Fibroblast of the aortic adventitia (primary cell): ENCODE measurements at regions not wholly inside any gene's neighbourhood (a gene's known extent, or its start where the extent isn't known, plus 50 kb on each side); places are given as distances from the start of the nearest gene placed in this dataset.

Experiments
- DNase-seq: peaks from one replicate; pipeline ENCODE4 v3.0.0-alpha.2; 2010; ENCODE audit warnings: low read depth
- H3K4me3 ChIP-seq: 2 replicates; pipeline ENCODE4 v1.5.1; 2011; ENCODE audit warnings: low read depth, mild to moderate bottlenecking, control low read depth, low read length, moderate library complexity
- CTCF ChIP-seq: IDR thresholded peaks from 2 replicates; pipeline ENCODE4 v1.5.1; 2011; ENCODE audit warnings: mild to moderate bottlenecking, low read length, control low read depth, inconsistent platforms; ENCODE audit not compliant: insufficient read depth

DNA sequence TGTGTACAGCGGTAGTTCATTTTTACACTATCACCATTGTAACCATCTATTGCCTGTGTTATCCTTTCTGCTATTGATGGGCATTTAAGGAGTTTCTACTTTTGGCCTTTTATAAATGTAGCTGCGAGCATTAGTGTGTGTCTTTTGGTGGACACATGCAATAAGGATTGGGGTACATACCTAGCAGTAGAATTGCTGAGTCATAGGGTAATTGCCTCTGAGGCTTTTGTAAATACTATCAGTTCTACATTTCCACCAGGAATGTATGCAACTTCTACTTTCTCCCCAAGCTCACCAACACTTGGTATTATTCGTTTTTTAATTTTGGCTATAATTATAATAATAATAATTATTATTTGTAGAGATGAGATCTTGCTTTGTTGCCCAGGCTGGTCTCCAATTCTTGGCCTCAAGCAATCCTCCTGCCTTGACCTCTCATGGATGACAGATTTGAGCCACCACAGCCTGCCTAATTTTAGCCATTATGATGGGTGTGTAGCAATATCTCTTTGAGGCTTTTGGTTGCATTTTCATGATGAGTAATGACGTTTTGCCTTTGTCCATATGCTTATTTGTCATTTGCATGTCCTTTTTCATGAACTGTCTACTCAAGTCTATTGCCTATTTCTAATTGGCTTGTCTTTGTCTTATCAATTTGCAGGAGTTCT lies 277.0 kb downstream of the ACTR3B start:
- no peak for TF ChIP-seq CTCF
- no peak overlapping the region for H3K4me3 ChIP-seq
- DNase-seq: no peak

DNA sequence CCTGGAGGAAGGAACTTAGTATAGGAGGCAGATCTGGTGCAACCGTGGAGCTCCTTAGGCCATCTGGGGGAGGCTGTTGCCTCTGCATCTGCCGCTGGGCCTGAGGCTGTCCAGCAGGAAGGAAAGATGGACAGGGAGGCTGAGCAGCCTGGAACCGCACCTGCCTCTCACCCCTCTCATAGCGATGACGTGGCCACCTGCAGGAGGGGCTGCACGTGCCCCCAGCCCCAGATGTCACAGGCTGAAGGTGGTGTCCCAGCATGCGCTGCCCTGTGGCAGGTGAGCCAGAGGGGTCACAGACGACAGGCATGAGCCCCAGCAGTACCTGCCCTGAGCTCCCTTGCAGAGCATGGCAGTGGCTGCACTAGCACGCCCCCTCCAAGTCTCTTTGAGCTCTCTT lies 283.9 kb downstream of the ACTR3B start:
- no peak overlapping the region for H3K4me3 ChIP-seq
- no peak for TF ChIP-seq CTCF
- DNase-seq: no peak

- H3K4me3 ChIP-seq: no peak overlapping the region
- TF ChIP-seq CTCF: no peak
- DNase-seq: no peak
Observed at GRCh38 chr7:153044981-153045380, 285.4 kb downstream of the ACTR3B start.

DNA sequence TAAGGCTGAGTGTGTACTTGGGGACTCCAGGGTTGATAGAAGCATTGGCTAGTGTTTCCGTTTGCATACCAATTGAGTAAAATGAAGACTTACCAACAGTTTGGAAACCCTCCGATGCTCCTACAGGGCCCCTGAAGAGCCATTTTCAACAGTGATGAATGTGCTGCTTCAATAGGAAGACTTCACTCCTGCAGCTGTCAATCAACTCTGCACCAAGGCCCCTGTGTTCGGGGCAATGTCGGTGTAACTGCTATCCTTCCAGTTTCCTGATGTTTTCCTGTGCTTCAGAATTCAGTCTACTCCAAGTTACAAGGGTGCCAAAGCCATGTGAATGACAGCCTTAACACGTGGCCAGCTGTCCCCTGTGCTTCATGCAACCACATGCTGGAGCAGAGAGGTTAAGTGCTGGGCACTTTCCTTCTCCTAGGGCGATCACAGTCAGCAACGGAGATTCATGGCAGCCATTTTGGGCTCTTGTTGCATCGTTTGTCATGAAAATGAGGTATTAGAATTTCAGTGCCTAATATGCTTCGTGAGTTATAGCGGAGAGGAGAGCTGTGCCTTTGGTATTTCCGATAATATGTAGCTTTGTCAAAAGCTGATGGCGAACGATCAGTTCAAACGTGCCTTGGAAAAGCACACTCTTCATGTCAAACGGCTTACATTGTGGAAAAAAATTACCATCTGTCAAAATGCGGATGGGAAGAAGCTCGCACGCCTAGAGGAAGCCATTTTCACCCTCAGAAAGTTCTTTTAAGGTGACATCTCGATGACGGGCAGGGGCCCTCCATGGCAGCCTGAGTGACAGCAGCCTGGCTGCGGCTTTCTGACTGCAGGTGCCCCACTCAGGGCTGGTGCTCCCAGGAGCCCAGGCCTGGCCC lies 287.8 kb downstream of the ACTR3B start:
- no peak for TF ChIP-seq CTCF
- no peak for DNase-seq
- H3K4me3 ChIP-seq: no peak overlapping the region

DNA sequence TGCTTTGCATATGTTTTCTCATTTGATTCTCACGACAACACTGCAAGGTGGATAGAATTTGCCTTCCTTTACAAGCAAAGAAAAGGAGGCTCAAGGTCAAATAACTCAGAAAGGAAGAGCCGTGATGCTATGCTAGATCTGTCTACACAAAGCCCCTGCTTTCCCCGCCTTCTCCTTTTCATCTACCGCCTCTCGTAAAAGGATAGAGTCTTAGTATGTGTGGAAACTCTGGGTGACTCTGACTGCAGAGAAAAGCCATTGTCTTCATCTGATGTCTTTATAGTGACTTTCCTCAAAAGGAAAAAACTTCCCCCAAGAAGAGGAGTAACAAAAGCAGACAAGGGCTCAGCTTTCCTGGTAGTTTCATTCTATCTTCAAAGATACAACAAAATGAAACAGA lies 292.7 kb downstream of the ACTR3B start:
- DNase-seq: no peak
- no peak for TF ChIP-seq CTCF
- H3K4me3 ChIP-seq: no peak overlapping the region

DNA sequence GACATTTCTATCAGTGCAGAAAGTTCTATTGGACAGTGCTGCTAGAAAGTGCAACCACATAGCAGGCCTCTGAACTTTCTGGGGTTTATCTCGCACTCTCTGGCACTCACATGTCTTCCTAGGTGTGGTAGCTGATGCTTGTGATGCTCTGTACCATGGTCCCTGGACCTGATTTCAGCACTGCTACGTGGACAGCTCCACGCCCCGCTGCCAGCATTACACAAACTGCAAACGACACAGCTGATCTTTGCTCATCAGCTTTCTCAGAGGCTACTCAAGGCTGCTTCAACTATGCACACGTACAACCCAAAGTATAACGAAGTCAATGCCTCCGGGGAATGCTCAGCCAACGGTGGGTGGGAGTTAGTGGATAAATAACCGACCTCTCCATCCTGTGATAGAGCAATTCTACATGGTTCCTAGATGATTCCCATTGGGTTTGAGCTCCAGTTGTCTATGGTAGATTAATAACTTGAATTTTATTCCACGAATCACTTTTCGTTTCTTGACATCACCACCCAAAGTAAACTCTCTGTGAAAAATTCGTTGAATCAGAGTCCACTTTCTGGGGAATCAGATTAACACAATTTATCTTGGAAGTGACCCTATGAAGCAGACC lies 302.5 kb downstream of the ACTR3B start:
- no peak for TF ChIP-seq CTCF
- no peak overlapping the region for H3K4me3 ChIP-seq
- DNase-seq: no peak
